Left colon (tissue), 2 donors: ENCODE measurements at regions not wholly inside any gene's neighbourhood (a gene's known extent, or its start where the extent isn't known, plus 50 kb on each side); places are given as distances from the start of the nearest gene placed in this dataset.

Source experiments
- ATAC-seq: fragments of 200-7000 bp; cut with Tn5 transposase; one replicate; pipeline ENCODE4 v1.9.1; 2020; ENCODE audit warnings: mild to moderate bottlenecking, moderate library complexity
- DNase-seq, 2 donors: peaks; one replicate each; pipeline ENCODE4 v3.0.0-alpha.2; 2020
- intact Hi-C, 2 donors: fragments of 100-400 bp; cut with DNase I in 1 of 2; cut with micrococcal nuclease in 1 of 2; formaldehyde crosslinking; loops; one replicate each; pipeline versions ENCODE4 v1.11.2 to v1.14.0; 2022; cut with DNase I, micrococcal nuclease
- donor health status: DM: no; HTN: no; CAD: no.
- donor health status: DM: yes; HTN: yes; CAD: no.

- DNase-seq = peak in 1 of 2 donors; percentile 0
- no peak for ATAC-seq
Observed at GRCh38 chr22:44362249-44363012, 49.7 kb upstream of the SHISAL1 start.

More at GRCh38 chr22:44362249-44363012, 49.7 kb upstream of the SHISAL1 start:
- intact Hi-C loops = no loop called here
